ENCODE measurements at regions not wholly inside any gene's neighbourhood (a gene's known extent, or its start where the extent isn't known, plus 50 kb on each side); places are given as distances from the start of the nearest gene placed in this dataset.

GRCh38 chr10:62614389-62615157 lies 189.9 kb upstream of the ADO start:
- Histone ChIP-seq H3K9me3 (ENCODE audit: low read length) (no peaks in the 10 kb centered on the region), H3K4me2 (ENCODE audit: low read length) (no peak overlapping the region), H3K4me1 (ENCODE audit: insufficient read depth, low read length, severe bottlenecking) (no peaks in the 10 kb centered on the region), H3K4me3 (ENCODE audit: low read depth, low read length, poor library complexity, severe bottlenecking) (no peak overlapping the region), H3K27ac (ENCODE audit: low read depth, low read length, poor library complexity, severe bottlenecking) (no peak overlapping the region), H3K9ac (ENCODE audit: low read length) (no peak overlapping the region), H3F3A (ENCODE audit: insufficient read depth, low read length) (no peaks in the 10 kb centered on the region), H4K20me1 (ENCODE audit: insufficient read depth, low read length) (no peaks in the 10 kb centered on the region), H3K79me2 (ENCODE audit: insufficient read depth, low read length) (no peaks in the 10 kb centered on the region), H3K9me2 (ENCODE audit: low read depth, low read length) (no peaks in the 10 kb centered on the region), H2AFZ (ENCODE audit: low read length) (no peak overlapping the region), H3K27me3 (ENCODE audit: insufficient read depth, low read length) (no peaks in the 10 kb centered on the region), H3K36me3 (ENCODE audit: insufficient read depth, low read length) (no peaks in the 10 kb centered on the region)
- TF ChIP-seq EZH2 (IDR thresholded peaks at IDR 0.05; ENCODE audit: borderline replicate concordance, low read length) (no peak), CTCF (IDR thresholded peaks at IDR 0.05; ENCODE audit: low read length) (no peak)

GRCh38 chr10:62616885-62617590 lies 187.5 kb upstream of the ADO start:
- H4K20me1 ChIP-seq (ENCODE audit: insufficient read depth, low read length), result no peaks in the 10 kb centered on the region
- no peaks in the 10 kb centered on the region for H3K79me2 ChIP-seq (ENCODE audit: insufficient read depth, low read length)
- no peaks in the 10 kb centered on the region for H3K9me3 ChIP-seq (ENCODE audit: low read length)
- H3F3A ChIP-seq (ENCODE audit: insufficient read depth, low read length), result no peaks in the 10 kb centered on the region
- H3K9ac ChIP-seq (ENCODE audit: low read length), result no peak overlapping the region
- H3K4me2 ChIP-seq (ENCODE audit: low read length), result no peak overlapping the region
- no peak overlapping the region for H3K27ac ChIP-seq (ENCODE audit: low read depth, low read length, poor library complexity, severe bottlenecking)
- no peak overlapping the region for H2AFZ ChIP-seq (ENCODE audit: low read length)
- H3K9me2 ChIP-seq (ENCODE audit: low read depth, low read length), result no peaks in the 10 kb centered on the region
- no peak overlapping the region for H3K4me3 ChIP-seq (ENCODE audit: low read depth, low read length, poor library complexity, severe bottlenecking)
- TF ChIP-seq EZH2 (IDR thresholded peaks at IDR 0.05; ENCODE audit: borderline replicate concordance, low read length) (no peak), CTCF (IDR thresholded peaks at IDR 0.05; ENCODE audit: low read length) (no peak)
- H3K36me3 ChIP-seq (ENCODE audit: insufficient read depth, low read length), result no peaks in the 10 kb centered on the region
- H3K27me3 ChIP-seq (ENCODE audit: insufficient read depth, low read length), result no peaks in the 10 kb centered on the region
- no peaks in the 10 kb centered on the region for H3K4me1 ChIP-seq (ENCODE audit: insufficient read depth, low read length, severe bottlenecking)

DNA sequence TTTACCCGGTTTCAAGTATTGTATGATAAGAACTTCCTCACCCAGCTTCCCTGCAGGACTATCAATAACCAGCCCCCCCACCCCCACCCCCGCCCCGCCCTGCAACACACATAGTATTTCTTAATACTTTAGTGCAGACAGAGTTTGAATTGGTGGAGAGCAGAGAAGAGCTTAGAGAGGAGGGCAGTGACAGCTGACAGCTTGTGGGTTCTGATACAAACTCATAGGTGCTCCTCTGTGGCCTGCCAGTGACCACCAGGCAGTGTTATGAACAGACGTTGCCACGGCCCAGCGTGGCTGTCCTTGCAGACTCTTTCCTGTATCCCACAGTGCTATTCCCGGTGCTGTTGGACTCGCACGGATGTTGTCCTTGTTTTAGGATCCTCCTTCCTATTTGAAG lies 186.9 kb upstream of the ADO start:
- Histone ChIP-seq H3K9ac (ENCODE audit: low read length) (no peak overlapping the region), H3K4me2 (ENCODE audit: low read length) (no peak overlapping the region), H4K20me1 (ENCODE audit: insufficient read depth, low read length) (no peaks in the 10 kb centered on the region), H3K79me2 (ENCODE audit: insufficient read depth, low read length) (no peaks in the 10 kb centered on the region), H3K9me2 (ENCODE audit: low read depth, low read length) (no peaks in the 10 kb centered on the region), H3K4me3 (ENCODE audit: low read depth, low read length, poor library complexity, severe bottlenecking) (no peak overlapping the region), H3K9me3 (ENCODE audit: low read length) (no peaks in the 10 kb centered on the region), H3K27ac (ENCODE audit: low read depth, low read length, poor library complexity, severe bottlenecking) (no peak overlapping the region), H3K27me3 (ENCODE audit: insufficient read depth, low read length) (no peaks in the 10 kb centered on the region), H2AFZ (ENCODE audit: low read length) (no peak overlapping the region), H3K4me1 (ENCODE audit: insufficient read depth, low read length, severe bottlenecking) (no peaks in the 10 kb centered on the region), H3K36me3 (ENCODE audit: insufficient read depth, low read length) (no peaks in the 10 kb centered on the region), H3F3A (ENCODE audit: insufficient read depth, low read length) (no peaks in the 10 kb centered on the region)
- TF ChIP-seq EZH2 (IDR thresholded peaks at IDR 0.05; ENCODE audit: borderline replicate concordance, low read length), result no peak
- TF ChIP-seq CTCF (IDR thresholded peaks at IDR 0.05; ENCODE audit: low read length), result no peak

All from OCI-LY1 (cell line).